ENCODE measurements at regions not wholly inside any gene's neighbourhood (a gene's known extent, or its start where the extent isn't known, plus 50 kb on each side); places are given as distances from the start of the nearest gene placed in this dataset.
A peak's percentile ranks its signal among the peaks of the same experiment; 100 is the strongest.

GRCh38 chr12:108462686-108463085 lies 52.4 kb upstream of the FICD start:
- DNase-seq (ENCODE audit: low spot score): no peak

GRCh38 chr12:108461058-108461660 lies 53.9 kb upstream of the FICD start:
- no peak for DNase-seq (ENCODE audit: low spot score)

GRCh38 chr12:108459149-108459548 lies 55.9 kb upstream of the FICD start:
- no peak for DNase-seq (ENCODE audit: low spot score)

GRCh38 chr12:108457734-108458361 lies 57.2 kb upstream of the FICD start:
- DNase-seq (ENCODE audit: low spot score): no peak

GRCh38 chr12:108457006-108457733 lies 57.9 kb upstream of the FICD start:
- peak; percentile 61 for DNase-seq (ENCODE audit: low spot score)

DNA sequence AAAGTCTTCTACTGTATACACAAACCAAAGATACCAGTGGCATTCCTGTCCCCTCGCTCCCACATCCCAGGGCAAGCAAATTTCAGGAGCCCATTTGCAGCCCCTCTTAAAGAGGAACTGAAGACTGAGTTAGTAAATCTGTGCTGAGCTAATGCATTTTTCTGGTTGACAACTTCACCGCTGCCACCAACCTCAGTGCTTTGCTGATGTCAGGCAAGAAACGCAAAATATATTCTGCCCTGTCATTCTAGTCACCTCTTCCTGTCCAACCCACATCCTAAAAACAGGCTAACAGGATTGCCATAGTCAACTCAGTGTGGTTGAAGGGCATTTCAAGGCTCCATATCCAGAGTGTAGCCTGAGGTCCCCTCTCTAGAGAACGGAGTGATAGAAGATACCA lies 59.4 kb upstream of the FICD start:
- no peak for DNase-seq (ENCODE audit: low spot score)

GRCh38 chr12:108454539-108455139 lies 60.4 kb upstream of the FICD start:
- no peak for DNase-seq (ENCODE audit: low spot score)

GRCh38 chr12:108449478-108449877 lies 65.6 kb upstream of the FICD start:
- DNase-seq (ENCODE audit: low spot score): no peak

- DNase-seq (ENCODE audit: low spot score): no peak
Measured at GRCh38 chr12:108448246-108448645, 66.8 kb upstream of the FICD start.

DNA sequence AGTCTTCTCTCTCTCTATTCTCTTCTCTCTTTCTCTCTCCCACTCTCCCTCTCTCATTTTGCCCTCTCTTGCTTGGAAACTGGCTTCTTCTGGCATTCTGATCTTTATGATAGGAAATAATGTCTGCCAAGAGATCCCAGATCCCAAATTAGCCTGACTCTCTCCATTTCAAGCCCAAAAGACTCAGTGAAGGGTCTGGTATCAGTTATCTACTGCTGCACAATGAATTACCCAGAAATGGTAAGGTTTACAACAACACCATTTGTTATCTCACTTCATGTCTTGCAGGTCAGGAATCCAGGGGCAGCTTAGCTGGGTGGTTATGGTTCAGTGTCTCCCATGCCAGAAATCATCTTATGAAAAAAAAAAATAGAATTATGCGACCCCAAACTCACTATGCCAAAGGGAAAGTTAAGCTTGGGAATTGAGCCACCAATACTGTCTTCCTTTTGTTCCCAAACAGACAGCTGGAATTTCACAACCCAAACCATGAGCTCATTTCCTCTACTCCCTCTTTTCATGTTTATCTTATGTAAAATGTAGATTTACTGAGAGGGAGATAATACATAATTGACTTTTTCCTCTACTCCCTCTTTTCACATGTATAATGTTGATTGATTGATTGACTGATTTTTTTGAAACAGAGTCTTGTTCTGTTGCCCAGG lies 67.8 kb upstream of the FICD start:
- no peak for DNase-seq (ENCODE audit: low spot score)

DNA sequence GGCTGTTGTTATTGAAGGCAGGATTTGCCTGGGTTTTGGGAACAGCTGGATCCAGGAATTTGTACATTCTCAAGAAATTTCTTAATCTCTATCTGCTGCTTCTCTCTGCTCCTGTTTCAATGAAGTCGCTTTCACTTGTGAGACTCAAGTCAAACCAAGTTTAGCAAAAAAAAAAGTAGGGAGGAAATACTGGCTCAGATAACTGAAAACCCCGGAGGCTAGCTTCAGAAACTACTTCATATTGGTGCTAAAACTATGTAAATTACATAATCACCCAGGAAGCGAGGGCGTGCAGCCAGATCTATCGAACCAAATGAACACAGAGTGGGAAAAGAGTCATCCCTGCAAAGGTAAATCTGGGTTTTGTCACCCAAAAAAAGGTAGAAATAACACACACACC lies 68.3 kb upstream of the FICD start:
- no peak for DNase-seq (ENCODE audit: low spot score)

GRCh38 chr12:108442910-108443309 lies 72.2 kb upstream of the FICD start:
- no peak for DNase-seq (ENCODE audit: low spot score)

- DNase-seq (ENCODE audit: low spot score): no peak
Measured at GRCh38 chr12:108442067-108442466, 73.0 kb upstream of the FICD start.

DNA sequence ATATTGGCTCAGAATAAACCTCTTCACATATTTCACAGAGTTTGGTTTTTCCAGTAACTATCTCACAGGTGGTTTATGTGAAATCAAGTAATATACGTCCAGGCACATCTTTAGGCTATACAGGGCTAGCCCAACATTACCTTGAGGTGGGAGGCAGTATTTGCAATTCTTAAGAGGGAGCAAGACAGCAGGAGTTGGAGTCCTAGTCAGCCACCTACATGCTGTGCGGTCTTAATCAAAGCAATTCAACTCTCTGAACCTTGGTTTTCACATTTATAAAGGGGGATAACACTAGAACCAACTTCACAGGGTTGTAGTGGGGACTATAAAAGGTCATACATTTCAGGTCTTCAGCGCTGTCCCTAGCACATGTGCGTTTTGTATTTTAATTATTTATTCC lies 73.5 kb upstream of the FICD start:
- DNase-seq (ENCODE audit: low spot score): no peak

GRCh38 chr12:108440736-108441135 lies 74.3 kb upstream of the FICD start:
- DNase-seq (ENCODE audit: low spot score): no peak

- no peak for DNase-seq (ENCODE audit: low spot score)
Measured at GRCh38 chr12:108438667-108439066, 76.4 kb upstream of the FICD start.

GRCh38 chr12:108432423-108433121 lies 82.5 kb upstream of the FICD start:
- no peak for DNase-seq (ENCODE audit: low spot score)

DNA sequence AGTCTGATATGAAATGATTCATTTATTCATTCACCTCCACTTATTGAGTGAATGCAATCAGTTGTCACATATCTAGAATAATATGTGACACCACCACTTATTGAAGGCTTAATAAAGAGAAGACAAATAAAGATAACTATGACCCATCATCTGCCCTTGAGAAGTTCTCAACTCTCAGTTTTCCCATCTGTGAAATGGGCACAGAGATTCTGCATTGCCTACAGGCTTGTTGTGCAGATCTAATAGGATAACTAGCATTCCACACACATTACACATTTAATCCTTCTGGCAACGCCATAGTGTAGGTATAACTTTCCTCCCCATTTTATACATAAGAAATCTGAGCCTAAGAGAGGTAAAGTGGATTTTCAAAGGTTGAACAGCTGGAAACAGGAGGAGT lies 84.2 kb upstream of the FICD start:
- DNase-seq (ENCODE audit: low spot score): no peak

DNA sequence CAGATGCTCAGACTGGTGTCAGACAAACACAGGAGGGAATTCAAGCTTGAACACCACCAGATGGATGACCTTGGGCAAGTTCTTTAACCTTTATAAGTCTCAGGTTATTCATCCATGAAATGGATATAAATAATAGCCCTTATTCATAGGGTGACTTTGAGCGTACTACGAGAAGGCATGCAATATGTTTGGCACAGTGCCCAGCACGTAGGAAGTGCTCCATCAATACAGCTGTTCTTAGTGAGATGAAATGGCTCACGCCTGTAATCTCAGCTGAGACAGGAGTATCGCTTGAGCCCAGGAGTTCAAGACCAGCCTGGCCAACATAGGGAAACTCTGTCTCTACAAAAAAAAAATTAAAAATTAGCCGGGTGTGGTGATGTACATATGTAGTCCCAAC lies 84.8 kb upstream of the FICD start:
- DNase-seq (ENCODE audit: low spot score): no peak

- no peak for DNase-seq (ENCODE audit: low spot score)
Measured at GRCh38 chr12:108425238-108425795, 86.2 kb upstream of the CMKLR1 start.

- DNase-seq (ENCODE audit: low spot score): no peak
Measured at GRCh38 chr12:108424816-108425215, 85.7 kb upstream of the CMKLR1 start.

DNA sequence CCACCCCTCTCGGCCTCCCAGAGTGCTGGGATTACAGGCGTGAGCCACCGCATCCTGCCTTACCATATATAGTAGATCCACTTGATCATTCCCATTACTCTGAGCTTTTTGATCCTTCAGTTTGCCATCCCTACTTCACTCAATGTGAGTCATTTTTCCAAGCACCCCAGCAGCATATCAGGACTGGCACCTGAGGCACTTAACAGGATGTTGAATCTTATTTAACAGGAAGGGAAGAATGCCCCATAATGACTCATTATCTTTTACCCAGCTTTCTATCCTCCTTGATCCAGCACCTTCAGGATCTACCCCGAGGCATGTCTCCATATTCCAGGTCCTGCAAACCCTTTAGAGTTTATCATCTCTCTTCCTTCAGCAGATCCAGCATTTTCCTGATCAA lies 84.9 kb upstream of the CMKLR1 start:
- DNase-seq (ENCODE audit: low spot score): no peak
